Endothelial cell of umbilical vein (primary cell): ENCODE measurements at regions not wholly inside any gene's neighbourhood (a gene's known extent, or its start where the extent isn't known, plus 50 kb on each side); places are given as distances from the start of the nearest gene placed in this dataset.

Experiments
- BruUV-seq: library from RNA; stranded (reverse); fragments of 400-500 nt; replicated peaks from 2 replicates; lab custom pipeline; 2021; lab: Mats Ljungman, UMichigan
- CTCF ChIA-PET: fragments of 300-600, 350-600 bp; sonication (Branson Sonifier 250); formaldehyde crosslinking; loops from one replicate; lab custom pipeline; 2021; ENCODE audit warnings: antibody characterized with exemption, inconsistent platforms; lab: Charles Lee
- POLR2A ChIA-PET: fragments of 300-600, 350-600 bp; sonication (Branson Sonifier 250); formaldehyde crosslinking; loops from one replicate; lab custom pipeline; 2021; ENCODE audit warnings: antibody characterized with exemption, inconsistent platforms; lab: Charles Lee
- DNase-seq: peaks from one replicate; pipeline ENCODE4 v3.0.0-alpha.2; 2011; ENCODE audit warnings: low read depth, low spot score
- FAIRE-seq: peaks from 2 replicates; lab custom pipeline; 2011; peaks lifted over from hg19 to GRCh38; lab: Jason Lieb, UNC
- H2AFZ ChIP-seq: 2 replicates; pipeline ENCODE4 v1.6.0; 2012; ENCODE audit warnings: low read depth, low read length, control low read depth, inconsistent platforms
- H3K27ac ChIP-seq: 2 replicates; pipeline ENCODE4 v1.5.1; 2011; ENCODE audit warnings: low read depth, mild to moderate bottlenecking, control low read depth, low read length, moderate library complexity; ENCODE audit not compliant: insufficient read depth
- H3K27me3 ChIP-seq, 2 experiments: 2 replicates each; pipeline versions ENCODE4 v1.6.0 to v1.6.1; 2011; ENCODE audit warnings: low read length in 2 of 2, mixed read lengths in 1 of 2; ENCODE audit not compliant: control insufficient read depth in 2 of 2, insufficient read depth in 2 of 2
- H3K36me3 ChIP-seq, 2 experiments: 2 replicates in 1 of 2; 3 replicates in 1 of 2; pipeline ENCODE4 v1.5.1; 2011; ENCODE audit warnings: low read length in 2 of 2, mild to moderate bottlenecking in 1 of 2, moderate library complexity in 1 of 2; ENCODE audit not compliant: control insufficient read depth in 2 of 2, insufficient read depth in 2 of 2; ENCODE audit errors: extremely low read depth in 1 of 2
- H3K4me1 ChIP-seq: 3 replicates; pipeline ENCODE4 v1.5.1; 2011; ENCODE audit warnings: mild to moderate bottlenecking, low read length; ENCODE audit not compliant: control insufficient read depth, insufficient read depth; ENCODE audit errors: extremely low read depth
- H3K4me2 ChIP-seq: 2 replicates; pipeline ENCODE4 v1.6.1; 2011; ENCODE audit warnings: low read length, control low read depth, mixed read lengths; ENCODE audit not compliant: insufficient read depth
- H3K4me3 ChIP-seq, 3 experiments: fragments of 200-600 bp in 1 of 3; sonication (generic), shearing (Covaris generic) in 1 of 3; replicated peaks in 1 of 3; 2 replicates each; pipeline ENCODE4 v1.5.1; 2011 to 2016; ENCODE audit warnings: control low read depth in 3 of 3, low read length in 3 of 3, mild to moderate bottlenecking in 2 of 3, inconsistent platforms in 1 of 3, low read depth in 1 of 3, moderate library complexity in 1 of 3; ENCODE audit not compliant: insufficient read depth in 1 of 3
- H3K79me2 ChIP-seq: 2 replicates; pipeline ENCODE4 v1.6.0; 2012; ENCODE audit warnings: low read length, inconsistent platforms; ENCODE audit not compliant: control insufficient read depth, insufficient read depth
- H3K9ac ChIP-seq: replicated peaks from 2 replicates; pipeline ENCODE3; 2011; ENCODE audit warnings: low read length, control low read depth; ENCODE audit not compliant: insufficient read depth; ENCODE audit errors: extremely low read depth
- H3K9me1 ChIP-seq: replicated peaks from 3 replicates; pipeline ENCODE4 v1.6.0; 2011; ENCODE audit warnings: mild to moderate bottlenecking, low read length; ENCODE audit not compliant: control insufficient read depth, insufficient read depth; ENCODE audit errors: extremely low read depth
- H3K9me3 ChIP-seq: replicated peaks from 2 replicates; pipeline ENCODE4 v1.5.1; 2012; ENCODE audit warnings: low read length, inconsistent platforms; ENCODE audit not compliant: control insufficient read depth, insufficient read depth
- H4K20me1 ChIP-seq: replicated peaks from 2 replicates; pipeline ENCODE3; 2011; ENCODE audit warnings: mild to moderate bottlenecking, low read length; ENCODE audit not compliant: control insufficient read depth, insufficient read depth; ENCODE audit errors: extremely low read depth
- CTCF ChIP-seq, 2 donors: IDR thresholded peaks; 1 replicate in 1 of 2; 2 replicates in 1 of 2; pipeline ENCODE4 v1.5.1; 2011; ENCODE audit warnings: low read length in 2 of 2, mild to moderate bottlenecking in 2 of 2, moderate library complexity in 2 of 2, control low read depth in 1 of 2, inconsistent platforms in 1 of 2, low read depth in 1 of 2; ENCODE audit not compliant: insufficient read depth in 1 of 2; ENCODE audit errors: extremely low read depth in 1 of 2
- EZH2 ChIP-seq: IDR thresholded peaks from 2 replicates; pipeline ENCODE4 v1.6.1; 2012; ENCODE audit warnings: borderline replicate concordance, low read depth, mild to moderate bottlenecking, moderate library complexity, low read length, inconsistent platforms; ENCODE audit not compliant: severe bottlenecking
- FOS ChIP-seq: IDR thresholded peaks from 2 replicates; pipeline ENCODE4 v1.6.1; 2011; ENCODE audit warnings: mild to moderate bottlenecking, low read length, moderate library complexity, borderline replicate concordance; ENCODE audit not compliant: insufficient read depth
- GATA2 ChIP-seq: IDR thresholded peaks from 2 replicates; pipeline ENCODE4 v1.7.0; 2011; ENCODE audit warnings: low read depth, mild to moderate bottlenecking, moderate library complexity, mixed read lengths, low read length; ENCODE audit not compliant: insufficient read length, insufficient read depth
- JUN ChIP-seq: IDR thresholded peaks from 2 replicates; pipeline ENCODE4 v1.6.1; 2011; ENCODE audit warnings: borderline replicate concordance, low read depth; ENCODE audit not compliant: insufficient read length, insufficient read depth
- MAX ChIP-seq: IDR thresholded peaks from 2 replicates; pipeline ENCODE4 v1.6.1; 2011; ENCODE audit not compliant: insufficient read depth, insufficient read length
- MYC ChIP-seq: IDR thresholded peaks from one replicate; pipeline ENCODE4 v1.6.1; 2011; ENCODE audit warnings: mild to moderate bottlenecking, low read depth, low read length
- POLR2A ChIP-seq: IDR thresholded peaks from 2 replicates; pipeline ENCODE4 v1.6.1; 2012; ENCODE audit warnings: low read depth, mild to moderate bottlenecking, control low read depth, low read length
- POLR2AphosphoS5 ChIP-seq: IDR thresholded peaks from 2 replicates; pipeline ENCODE4 v1.6.1; 2012; ENCODE audit warnings: low read depth, mild to moderate bottlenecking, control low read depth, low read length, moderate library complexity; ENCODE audit not compliant: insufficient read depth
- dilution Hi-C: fragments of 300-500 bp; cut with MboI; formaldehyde crosslinking; loops from one replicate; pipeline ENCODE4 v1.15.0; 2019; ENCODE audit warnings: low sequenced_read_pairs; ENCODE audit not compliant: extremely low pct_ligation_motif_present
- intact Hi-C: fragments of 100-400 bp; cut with micrococcal nuclease; formaldehyde crosslinking; loops from one replicate; pipeline ENCODE4 v1.10.0; 2022

GRCh38 chr12:82082501-82082900 is 275.7 kb downstream of the CCDC59 start:
- ChIA-PET CTCF (no interaction called here), POLR2A (no interaction called here)
- BruUV-seq = no TSS peak
- Histone ChIP-seq H3K9me3 (peaks cover 2% of the 10 kb centered on the region), H3K27ac (no peak overlapping the region), H3K27me3 (no peaks in the 10 kb centered on the region), H3K4me3 (no peak overlapping the region), H2AFZ (no peak overlapping the region), H3K4me1 (no peaks in the 10 kb centered on the region), H3K9ac (no peak overlapping the region), H4K20me1 (no peaks in the 10 kb centered on the region), H3K79me2 (no peaks in the 10 kb centered on the region), H3K4me2 (no peak overlapping the region), H3K36me3 (no peaks in the 10 kb centered on the region), H3K9me1 (no peaks in the 10 kb centered on the region)
- DNase-seq = no peak
- intact Hi-C loops (no loop called here), dilution Hi-C loops (no loop called here)
- no peak for FAIRE-seq
- TF ChIP-seq POLR2A (no peak), CTCF (IDR thresholded peaks at IDR 0.05; ENCODE audit: extremely low read depth in 1 of 2, insufficient read depth in 1 of 2, low read depth in 1 of 2, low read length in 2 of 2) (no peak), MAX (no peak), MYC (no peak)

GRCh38 chr12:82069931-82070514 is 288.2 kb downstream of the CCDC59 start:
- intact Hi-C loops (no loop called here), dilution Hi-C loops (no loop called here)
- H3K27me3 ChIP-seq = no peaks in the 10 kb centered on the region
- no peak overlapping the region for H3K9ac ChIP-seq
- H3K4me3 ChIP-seq = no peak overlapping the region
- no peaks in the 10 kb centered on the region for H3K9me3 ChIP-seq
- CTCF ChIA-PET = no interaction called here
- H3K4me1 ChIP-seq = no peaks in the 10 kb centered on the region
- TF ChIP-seq POLR2A (no peak), POLR2AphosphoS5 (no peak), FOS (no peak), EZH2 (no peak), MYC (no peak), GATA2 (no peak), MAX (no peak), JUN (no peak), CTCF (IDR thresholded peaks at IDR 0.05; ENCODE audit: extremely low read depth in 1 of 2, insufficient read depth in 1 of 2, low read depth in 1 of 2, low read length in 2 of 2) (no peak)
- H4K20me1 ChIP-seq = no peaks in the 10 kb centered on the region
- FAIRE-seq (no peak), DNase-seq (no peak)
- no peak overlapping the region for H3K4me2 ChIP-seq
- H3K79me2 ChIP-seq = no peaks in the 10 kb centered on the region
- H3K9me1 ChIP-seq = no peaks in the 10 kb centered on the region
- H3K36me3 ChIP-seq = no peaks in the 10 kb centered on the region
- no peak overlapping the region for H3K27ac ChIP-seq
- BruUV-seq = no TSS peak
- POLR2A ChIA-PET = no interaction called here
- no peak overlapping the region for H2AFZ ChIP-seq
